ENCODE measurements at regions not wholly inside any gene's neighbourhood (a gene's known extent, or its start where the extent isn't known, plus 50 kb on each side); places are given as distances from the start of the nearest gene placed in this dataset.
"Not testable (repeated sequence)": the region's sequence is repeated elsewhere in the genome, so short reads cannot be mapped to it uniquely, and the experiment has no call there.

DNA sequence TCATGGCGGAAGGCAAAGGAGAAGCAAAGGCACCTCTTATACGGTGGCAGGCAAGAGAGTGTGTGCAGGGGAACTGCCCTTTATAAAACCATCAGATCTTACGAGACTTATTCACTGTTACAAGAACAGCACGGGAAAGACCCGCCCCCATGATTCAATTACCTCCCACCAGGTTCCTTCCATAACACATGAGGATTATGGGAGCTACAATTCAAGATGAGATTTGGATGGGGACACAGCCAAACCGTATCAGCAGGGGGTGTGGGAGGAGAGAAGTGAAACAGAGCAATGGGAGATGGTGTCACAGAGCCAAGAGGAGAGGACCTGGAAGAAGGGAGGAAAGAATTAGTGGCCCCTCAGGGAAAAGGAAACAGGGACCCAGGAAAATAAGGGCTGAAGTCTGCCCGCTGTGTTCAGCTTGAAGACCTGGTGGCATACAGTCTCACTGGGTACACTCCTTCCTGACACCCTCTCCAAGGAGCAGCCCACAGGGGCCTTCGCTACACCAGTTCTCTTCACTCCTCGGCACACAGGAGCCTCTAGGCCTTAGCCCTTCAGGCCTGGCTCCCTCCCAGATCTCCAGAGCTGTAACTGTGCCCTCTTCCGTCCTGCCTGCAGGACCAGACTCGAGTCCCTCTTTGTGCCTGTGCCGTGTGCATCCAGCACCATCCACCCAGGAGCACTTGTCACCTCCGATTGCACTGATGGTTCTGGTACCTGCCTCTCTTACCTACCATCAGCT is 262.1 kb downstream of the EIPR1 start:
- no peak for DNase-seq (ENCODE audit: low read depth)

DNA sequence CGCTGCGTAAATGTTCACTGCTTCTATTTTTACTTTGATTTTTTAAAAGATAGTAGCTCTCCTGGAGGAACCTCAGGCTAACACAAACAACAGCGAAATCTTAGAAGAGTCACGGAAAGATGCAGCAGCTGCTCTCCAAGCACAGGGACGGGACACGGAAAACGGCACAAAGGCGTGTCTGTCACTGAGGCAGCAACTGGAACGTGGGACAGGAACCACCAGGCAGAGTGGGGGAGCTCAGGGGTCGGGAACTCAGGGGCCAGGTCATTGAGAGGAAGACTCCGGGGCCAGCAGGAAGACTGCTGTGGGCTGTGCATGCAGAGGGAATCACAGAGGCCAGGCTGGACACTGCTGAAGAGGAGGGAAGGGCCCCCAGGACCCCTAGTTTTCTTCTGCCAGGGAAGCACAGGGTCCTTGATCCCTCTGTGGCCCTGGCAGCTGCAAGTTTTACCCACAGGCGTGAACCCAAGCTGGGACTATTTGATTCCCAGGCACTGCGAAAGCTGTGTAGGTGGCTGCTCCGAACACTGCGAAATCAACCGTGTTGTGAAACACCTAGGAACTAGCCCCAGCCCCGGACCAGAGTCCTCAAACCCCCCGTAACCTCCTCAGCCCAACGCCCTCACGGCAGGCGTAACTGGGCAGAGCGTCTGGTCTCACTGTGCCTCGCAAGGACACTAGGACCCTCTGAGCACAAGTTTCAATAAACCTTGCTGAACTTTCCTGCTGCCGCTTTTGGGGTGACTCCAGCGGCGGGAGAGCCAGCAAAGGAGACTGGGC is 263.0 kb downstream of the EIPR1 start:
- no peak for DNase-seq (ENCODE audit: low read depth)

DNA sequence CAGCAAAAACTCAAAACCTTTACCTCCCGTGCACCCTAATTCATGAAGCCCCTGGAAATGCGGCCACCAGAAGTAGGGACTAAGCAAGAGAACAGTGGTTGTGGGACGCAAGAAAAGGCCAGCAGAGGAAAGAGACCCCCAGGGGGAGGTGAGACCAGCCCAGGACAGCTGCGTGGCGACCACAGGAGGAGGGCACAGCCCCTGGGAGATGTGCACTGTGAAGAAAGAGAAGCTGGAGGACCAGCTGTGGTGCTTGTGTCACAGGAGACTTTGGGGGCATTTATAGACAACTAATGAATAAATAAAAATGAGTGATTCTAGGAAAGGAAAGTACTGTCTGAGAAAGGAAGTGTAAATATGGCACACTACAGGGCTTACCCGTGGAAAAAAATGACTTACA is 263.8 kb downstream of the EIPR1 start:
- DNase-seq (ENCODE audit: low read depth), result no peak

DNA sequence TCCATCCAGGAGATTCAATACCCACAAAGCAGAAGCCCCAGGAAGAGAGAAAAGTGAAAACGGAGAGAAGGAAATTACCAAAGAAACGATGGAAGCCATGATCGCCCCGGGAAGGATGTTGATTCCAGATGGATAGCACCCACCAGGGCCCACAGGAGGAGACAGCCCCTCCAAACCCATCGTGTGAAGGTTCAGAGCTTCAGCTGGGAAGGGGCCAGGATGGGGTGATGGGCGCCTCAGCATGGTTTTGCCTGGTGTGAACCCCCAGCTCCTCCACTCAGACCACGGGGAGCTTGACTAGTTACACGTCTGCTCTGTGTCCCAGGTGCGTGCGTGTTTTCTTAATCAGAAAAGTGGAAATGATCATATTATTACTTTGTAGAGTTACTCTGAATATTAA is 264.5 kb downstream of the EIPR1 start:
- DNase-seq (ENCODE audit: low read depth), result no peak

DNA sequence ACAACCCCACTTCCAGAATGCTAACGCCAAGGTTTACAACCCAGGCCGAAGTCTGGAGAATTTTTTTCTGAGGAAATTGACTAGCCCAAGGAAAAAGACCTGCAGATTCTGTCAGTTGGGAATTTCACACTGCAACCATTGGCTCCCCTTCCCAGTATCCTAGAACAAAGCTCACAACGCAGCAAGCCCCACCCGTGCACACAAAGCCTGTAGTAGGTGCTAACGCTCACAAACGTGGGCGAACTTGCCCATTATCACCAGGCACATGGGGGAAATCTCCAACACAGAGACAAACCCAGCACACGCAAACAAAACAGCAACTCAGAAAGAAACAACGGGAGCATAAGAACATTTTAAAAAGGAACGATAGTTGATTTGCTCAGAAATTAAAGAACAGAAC is 265.1 kb downstream of the EIPR1 start:
- no peak for DNase-seq (ENCODE audit: low read depth)

DNA sequence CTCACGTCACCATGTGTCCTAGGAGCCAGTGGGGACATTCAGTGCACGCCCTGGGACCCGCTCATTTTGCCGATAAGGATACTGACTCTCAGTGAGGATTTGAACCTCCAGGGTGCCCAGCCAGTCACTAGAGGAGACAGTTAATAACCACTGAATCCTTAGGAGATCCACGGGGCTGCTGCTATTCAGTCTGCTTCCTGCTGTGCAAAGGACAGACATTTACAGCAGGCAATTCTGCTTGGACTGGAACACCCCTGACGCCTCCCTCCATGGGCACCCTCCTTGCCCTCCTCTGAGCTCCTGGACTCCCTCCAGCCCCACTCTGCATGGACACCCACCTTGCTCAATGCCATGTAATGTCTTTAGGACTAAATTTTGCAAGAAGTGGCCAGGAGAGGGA is 265.5 kb downstream of the EIPR1 start:
- DNase-seq (ENCODE audit: low read depth), result no peak

DNA sequence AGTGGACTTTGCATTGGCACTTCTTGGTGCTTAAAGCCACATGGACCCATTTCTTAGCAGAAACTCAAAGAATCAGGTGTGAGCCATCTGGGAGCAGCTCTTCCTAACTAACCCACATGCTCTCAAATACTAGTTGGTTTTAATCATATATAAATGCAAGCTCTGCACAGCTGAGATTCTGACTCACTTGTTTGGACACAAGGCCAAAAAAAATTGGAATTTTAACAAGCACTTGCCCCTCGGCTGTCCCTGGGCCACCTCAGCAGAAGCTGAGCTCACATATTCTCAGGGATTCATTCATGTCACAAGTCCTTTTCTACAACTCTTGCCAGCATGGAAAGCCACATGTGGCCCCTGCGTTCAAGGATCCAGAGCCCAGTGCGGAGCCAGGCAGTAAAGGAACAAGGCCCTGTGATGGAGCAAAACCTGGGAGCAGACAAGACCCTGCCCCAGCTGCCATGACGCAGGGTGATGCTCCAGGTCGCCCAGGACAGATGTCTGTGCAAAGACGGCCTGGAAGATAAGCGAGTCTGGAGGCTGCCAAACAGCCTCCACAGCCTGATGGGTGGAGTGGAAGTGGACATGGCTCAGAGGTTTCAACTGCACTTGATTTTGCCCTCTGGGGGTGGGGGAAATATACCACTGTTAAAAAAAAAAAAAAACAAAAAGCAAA is 266.5 kb downstream of the EIPR1 start:
- DNase-seq (ENCODE audit: low read depth), result no peak

DNA sequence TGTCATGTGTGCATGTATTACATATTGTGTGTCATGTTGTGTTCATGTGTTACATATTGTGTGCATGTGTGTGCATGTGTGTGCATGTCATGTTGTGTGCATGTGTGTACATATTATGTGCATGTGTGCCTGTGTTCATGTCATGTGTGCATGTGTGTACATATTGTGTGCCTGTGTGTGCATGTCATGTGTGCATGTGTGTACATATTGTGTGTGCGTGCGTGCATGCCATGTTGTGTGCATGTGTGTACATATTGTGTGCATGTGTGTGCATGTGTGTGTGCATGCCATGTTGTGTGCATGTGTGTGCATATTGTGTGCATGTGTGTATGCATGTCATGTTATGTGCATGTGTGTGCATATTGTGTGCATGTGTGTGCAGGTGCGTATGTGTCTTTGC is 267.1 kb downstream of the EIPR1 start:
- DNase-seq (ENCODE audit: low read depth), result no peak

DNA sequence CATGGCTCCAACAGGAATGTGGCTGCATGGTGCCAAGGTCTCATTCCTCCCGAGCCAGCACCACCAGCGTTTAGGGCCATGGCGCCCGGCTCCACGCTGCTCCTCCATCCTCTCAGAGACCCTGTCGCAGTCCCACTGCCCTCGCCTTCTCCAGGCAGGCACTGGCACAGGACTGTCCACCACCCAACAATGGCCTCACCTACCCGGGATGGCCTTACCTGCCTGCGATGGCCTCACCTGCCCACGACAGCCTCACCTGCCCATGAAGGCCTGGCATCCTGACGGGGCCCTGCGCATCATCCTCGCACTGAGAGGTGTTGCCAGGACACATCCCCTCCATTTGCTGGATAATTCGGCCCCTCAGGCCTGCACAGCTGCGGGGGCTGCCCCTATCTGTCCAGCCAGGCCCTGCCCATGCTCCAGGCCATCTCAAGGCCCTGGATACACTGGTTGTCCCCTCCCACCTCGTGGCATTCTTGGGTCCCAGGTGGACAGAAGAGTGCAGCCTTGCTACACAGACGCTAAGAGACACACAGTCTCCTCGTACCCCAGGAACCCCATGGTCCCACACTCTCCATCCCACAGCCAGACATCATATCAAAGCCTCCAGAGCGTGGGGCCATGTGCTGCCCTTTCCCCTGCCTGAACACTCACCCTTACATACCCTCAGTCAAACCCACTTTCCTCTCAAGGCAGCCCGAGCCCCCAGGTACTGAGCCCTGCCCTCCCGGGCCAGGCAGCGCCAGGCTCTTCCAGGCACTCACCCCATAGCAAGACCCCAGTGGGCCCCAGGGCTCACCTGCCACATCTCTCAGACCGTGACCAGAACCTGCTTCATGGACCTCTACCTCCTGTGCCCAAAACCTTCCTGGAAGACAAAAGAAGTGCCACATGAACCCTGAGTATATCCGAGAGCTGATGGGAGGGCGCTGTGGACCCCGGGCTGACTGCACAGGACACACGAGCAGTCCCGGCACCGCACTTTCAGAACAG is 268.6 kb downstream of the EIPR1 start:
- DNase-seq (ENCODE audit: low read depth), result no peak

DNA sequence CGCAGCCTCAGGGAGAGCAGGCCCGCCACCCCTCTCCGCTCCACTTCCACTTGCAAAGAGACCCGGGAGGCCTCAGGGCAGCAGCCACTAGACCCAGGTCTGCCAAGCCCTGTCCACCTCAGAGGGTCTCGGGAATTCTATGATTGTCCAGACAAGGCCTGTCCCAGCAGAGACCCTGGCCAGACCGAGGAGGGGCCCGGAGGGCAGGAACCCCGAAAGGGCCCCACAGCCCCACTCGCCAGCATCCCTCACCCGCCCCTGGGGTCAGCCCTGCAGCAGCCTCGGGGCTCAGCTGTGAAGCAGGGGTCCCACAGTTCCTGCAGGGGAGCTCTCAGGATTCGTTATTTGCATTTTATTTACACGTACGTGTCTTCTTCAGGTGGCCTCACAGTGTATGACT is 269.5 kb downstream of the EIPR1 start:
- no peak for DNase-seq (ENCODE audit: low read depth)

DNA sequence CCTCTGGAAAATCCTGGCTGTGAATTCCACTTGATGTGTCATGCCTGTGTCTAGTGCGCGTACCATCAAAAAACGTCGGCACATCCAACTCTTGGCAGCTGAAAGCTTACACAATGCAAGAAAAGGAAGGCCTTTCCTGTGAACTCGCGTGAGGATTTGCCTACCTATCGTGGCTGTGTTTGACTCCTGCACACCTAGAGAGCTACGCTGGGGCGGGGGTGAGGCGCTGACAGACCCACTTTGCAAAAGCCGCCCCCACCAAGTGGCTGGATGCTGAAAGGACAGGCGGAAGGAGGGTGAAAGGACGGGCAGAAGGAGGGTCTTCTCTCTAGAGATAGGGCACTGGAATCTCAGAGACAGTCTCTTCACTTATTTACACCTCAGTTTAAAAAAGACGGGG is 270.1 kb downstream of the EIPR1 start:
- DNase-seq (ENCODE audit: low read depth), result no peak

DNA sequence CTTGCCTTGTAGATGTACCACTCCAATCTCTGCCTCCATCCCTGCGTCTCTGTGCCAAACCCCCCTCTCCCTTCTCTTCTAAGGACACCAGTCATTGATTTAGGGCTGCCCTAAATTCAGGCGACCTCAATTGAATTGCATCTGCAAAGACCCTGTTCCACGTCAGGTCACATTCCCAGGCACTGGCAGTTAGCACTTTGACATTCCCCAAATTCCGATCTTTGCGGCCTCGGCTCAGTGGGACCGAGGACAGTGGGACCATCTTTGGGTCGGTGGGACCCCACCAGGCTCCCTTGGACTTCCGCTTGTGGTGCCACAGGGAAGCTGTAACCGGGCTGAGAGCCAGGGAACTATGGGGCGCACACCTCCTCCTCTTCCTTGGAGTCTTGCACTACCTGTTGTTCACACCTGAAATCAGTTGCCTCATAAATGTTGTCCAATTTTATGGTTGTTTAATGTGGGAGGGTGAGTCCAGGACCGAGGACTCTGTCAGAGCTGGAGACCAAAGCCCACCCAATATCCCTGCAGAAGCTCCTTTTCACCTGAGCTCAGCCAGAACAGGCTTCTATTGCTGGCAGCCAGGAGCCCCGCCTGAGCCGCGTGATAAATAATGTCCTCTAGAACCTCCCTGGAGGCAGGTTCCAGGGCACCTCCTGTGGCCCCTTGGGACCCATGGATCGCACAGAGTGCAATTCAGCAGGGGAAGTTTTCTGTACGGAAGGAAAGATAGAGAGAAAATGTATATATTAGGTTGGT is 271.6 kb downstream of the EIPR1 start:
- no peak for DNase-seq (ENCODE audit: low read depth)

DNA sequence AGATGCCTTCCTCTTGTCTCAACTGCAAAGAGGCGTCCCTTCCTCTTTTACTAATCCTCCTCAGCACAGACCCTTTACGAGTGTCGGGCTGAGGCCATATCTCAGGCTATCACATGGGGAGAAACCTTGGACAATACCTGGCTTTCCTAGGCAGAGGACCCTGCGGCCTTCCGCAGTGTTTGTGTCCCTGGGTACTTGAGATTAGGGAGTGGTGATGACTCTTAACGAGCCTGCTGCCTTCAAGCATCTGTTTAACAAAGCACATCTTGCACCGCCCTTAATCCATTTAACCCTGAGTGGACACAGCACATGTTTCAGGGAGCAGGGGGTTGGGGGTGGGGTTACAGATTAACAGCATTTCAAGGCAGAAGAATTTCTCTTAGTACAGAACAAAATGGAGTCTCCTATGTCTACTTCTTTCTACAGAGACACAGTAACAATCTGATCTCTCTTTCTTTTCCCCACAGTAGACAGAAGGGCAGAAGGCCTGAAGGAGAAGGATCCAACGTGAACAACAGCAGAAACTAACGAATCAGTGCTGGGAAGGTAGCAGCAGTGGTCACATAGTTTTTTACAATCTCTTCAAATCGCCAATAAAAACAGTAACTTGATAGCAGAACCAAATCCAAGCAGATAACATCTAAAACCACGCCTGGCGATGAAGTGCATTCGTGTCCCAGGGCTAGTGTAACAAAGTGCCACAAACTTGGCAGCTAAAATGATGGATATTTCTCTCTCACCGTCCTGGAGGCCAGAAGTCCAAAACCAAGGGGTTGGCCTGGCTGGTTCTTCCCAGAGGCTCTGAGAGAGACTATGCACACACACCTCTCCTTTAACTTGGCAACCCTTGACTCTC is 272.4 kb downstream of the EIPR1 start:
- DNase-seq (ENCODE audit: low read depth), result not testable (repeated sequence)

DNA sequence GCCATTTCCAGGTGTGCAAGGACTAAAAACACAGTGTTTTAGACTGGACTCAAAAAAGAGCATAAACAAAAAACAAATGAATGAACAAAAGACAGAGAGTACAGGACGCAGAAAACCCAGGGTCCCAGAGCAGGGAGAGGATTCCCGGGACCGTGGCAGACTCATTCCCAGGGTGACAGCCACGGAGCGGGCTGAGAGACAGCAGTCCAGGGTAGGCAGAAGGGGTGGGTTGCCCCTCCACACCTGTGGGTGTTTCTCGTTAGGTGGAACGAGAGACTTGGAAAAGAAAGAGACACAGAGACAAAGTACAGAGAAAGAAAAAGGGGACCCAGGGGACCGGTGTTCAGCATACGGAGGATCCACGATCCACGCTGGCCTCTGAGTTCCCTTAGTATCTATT is 273.4 kb downstream of the EIPR1 start:
- DNase-seq (ENCODE audit: low read depth), result no peak

DNA sequence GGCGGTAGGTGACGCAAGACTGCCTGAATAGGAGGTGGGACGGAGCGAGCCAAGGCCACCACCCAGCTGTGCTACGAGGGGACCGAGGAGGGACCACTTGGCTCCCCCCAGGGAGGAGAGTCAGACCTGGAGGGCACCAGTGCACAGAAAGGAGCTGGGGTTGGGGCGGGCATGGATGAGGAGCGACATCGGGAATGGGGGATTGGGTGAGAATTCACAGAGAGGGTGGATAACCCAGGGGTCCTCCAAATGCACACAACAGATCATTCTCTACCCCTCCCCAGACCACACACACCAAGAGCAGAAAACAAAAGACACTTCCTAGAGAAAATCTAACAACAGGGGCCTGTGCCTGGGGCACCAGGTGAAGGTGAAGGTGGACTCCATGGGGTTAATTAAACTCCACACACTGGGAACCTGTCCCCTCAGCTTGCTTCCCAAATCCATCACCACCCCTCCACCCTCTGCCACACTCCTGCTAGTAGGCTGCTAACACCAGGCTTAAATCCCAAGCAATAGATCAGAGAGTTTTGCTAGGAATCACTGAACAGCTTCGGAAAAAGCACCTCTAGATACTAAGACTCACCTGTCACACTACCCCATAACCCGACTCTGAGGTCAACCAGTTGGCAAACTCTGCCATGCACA is 274.6 kb downstream of the EIPR1 start:
- DNase-seq (ENCODE audit: low read depth), result no peak

DNA sequence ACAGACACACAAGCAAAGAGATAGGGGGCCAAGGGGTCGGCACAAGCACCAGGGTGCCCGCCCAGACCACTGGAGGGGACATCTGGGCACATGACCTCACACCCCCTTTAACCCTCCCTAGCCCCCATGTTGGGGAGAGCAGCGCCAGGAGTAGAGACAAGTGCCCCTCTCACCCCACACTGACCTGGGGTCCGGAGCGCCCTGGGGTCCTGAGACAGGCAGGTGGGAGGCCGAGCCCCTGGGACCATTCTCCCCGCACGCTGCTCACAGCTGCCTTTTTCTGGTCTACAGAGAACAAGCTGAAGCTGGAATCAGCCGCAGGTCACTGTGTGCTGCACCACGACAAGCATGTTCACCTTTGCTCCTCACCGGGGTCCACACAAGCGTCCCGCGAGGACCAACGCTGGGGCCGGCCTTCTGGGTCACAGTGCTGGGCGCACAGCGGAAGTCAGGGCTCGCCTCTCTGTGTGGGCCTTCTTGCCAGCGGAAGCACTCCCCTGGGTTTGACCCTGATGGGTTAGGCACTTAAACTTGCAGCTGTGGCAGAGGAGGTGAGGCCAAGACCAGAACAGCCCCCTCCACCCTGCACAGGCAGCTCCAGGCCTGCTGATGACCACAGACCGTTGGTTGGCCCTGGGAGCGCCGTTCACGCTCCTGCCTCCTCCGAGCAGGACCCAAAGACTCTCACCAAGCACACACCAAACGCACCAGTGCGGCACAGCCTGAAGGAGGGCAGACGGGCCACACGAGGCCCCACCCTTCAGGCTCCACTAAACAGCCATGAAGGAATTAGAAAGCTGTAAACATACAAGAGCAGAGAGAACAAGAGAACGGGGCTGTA is 275.3 kb downstream of the EIPR1 start:
- no peak for DNase-seq (ENCODE audit: low read depth)

DNA sequence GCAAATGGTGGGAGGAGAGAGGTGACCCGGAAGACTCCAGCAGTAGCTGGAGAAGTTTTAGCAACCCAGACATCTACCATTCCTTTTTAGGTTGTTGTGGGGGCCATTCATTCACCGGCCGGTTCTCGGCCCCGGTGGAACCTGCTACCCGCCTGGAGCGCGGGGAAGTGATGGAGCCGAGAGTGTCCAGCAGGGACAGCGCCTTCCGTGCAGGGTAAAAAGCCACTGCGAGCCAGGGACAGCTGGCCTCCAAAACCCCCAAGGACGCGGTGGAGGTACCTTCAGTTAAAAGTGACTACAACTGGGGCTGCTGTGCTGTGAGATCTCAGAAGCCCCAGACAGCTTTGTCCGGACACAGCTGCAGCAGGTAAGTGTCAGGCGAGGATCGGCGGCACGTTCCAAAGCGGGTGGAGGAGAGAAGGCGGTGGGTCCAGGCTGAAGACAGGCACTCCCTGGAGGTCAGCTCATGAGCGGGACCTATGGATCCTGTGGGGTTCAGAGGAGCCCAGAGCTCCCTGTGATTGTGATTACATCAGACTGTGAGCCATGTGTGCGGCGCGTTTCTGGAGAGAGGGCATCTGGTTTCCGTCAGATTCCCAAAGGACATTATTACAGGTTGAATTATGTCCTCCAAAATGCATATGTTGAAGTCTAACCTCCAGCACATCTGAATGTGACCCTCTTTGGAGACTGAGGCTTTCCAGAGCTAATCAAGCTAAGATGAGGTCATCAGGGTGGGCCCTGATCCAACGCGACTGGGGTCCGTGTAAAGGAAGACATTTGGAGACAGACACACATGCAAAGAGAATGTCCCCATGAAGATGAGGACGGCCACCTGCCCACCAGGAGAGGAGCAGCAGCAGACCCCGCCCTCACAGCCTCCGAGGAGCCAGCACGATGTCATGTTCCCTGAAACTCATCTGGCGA is 276.3 kb downstream of the EIPR1 start:
- no peak for DNase-seq (ENCODE audit: low read depth)

DNA sequence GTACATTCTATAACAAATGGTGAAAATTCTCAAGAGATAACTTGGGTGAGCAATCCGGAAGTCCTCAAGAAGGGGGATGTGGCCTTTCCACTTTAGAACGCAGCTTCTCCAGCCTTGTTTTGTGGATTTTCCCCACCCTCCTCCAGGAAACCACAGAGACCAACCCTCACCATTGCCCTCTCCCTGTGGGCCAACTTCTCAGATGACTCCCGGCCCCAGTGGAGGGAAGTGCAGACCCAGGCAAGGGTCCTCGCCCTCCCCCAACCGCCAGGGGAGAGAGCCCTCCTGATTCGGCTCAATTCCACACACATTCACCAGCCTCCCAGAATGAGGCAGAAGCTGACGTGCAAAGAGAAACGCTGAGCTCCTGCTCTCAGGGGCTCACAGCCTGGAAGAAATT is 277.2 kb downstream of the EIPR1 start:
- no peak for DNase-seq (ENCODE audit: low read depth)
